GM18867 (cell line): ENCODE measurements at regions not wholly inside any gene's neighbourhood (a gene's known extent, or its start where the extent isn't known, plus 50 kb on each side); places are given as distances from the start of the nearest gene placed in this dataset.

Experiments
- ATAC-seq: cut with Tn5 transposase; IDR thresholded peaks from one replicate; pipeline ENCODE4 v1.9.1; 2021; ENCODE audit warnings: mild to moderate bottlenecking, moderate library complexity; ENCODE audit not compliant: unreplicated experiment

- ATAC-seq: peak; percentile 95
These were observed 98.0 kb upstream of the DUSP10 start for GRCh38 chr1:221839782-221840395.

GRCh38 chr1:221839321-221839720, 97.4 kb upstream of the DUSP10 start:
- peak; percentile 15 for ATAC-seq

- ATAC-seq: peak; percentile 51
These were observed 96.0 kb upstream of the DUSP10 start for GRCh38 chr1:221837896-221838295.

- no peak for ATAC-seq
These were observed 93.0 kb upstream of the DUSP10 start for GRCh38 chr1:221834698-221835513.

- ATAC-seq: no peak
These were observed 90.7 kb upstream of the DUSP10 start for GRCh38 chr1:221832617-221833016.

GRCh38 chr1:221832151-221832550, 90.3 kb upstream of the DUSP10 start:
- ATAC-seq: no peak

- ATAC-seq: no peak
These were observed 87.6 kb upstream of the DUSP10 start for GRCh38 chr1:221829327-221830015.

GRCh38 chr1:221827307-221827642, 85.4 kb upstream of the DUSP10 start:
- ATAC-seq: no peak

- ATAC-seq: no peak
These were observed 83.0 kb upstream of the DUSP10 start for GRCh38 chr1:221824909-221825308.

GRCh38 chr1:221824025-221824424, 82.1 kb upstream of the DUSP10 start:
- ATAC-seq: peak; percentile 39

- no peak for ATAC-seq
These were observed 81.7 kb upstream of the DUSP10 start for GRCh38 chr1:221823561-221823960.

- peak; percentile 77 for ATAC-seq
These were observed 81.3 kb upstream of the DUSP10 start for GRCh38 chr1:221823149-221823548.

- no peak for ATAC-seq
These were observed 80.7 kb upstream of the DUSP10 start for GRCh38 chr1:221822591-221822990.

GRCh38 chr1:221816899-221817298, 75.0 kb upstream of the DUSP10 start:
- ATAC-seq: no peak

GRCh38 chr1:221815660-221816059, 73.8 kb upstream of the DUSP10 start:
- no peak for ATAC-seq

GRCh38 chr1:221813887-221814286, 72.0 kb upstream of the DUSP10 start:
- no peak for ATAC-seq

GRCh38 chr1:221812905-221813597, 71.2 kb upstream of the DUSP10 start:
- no peak for ATAC-seq

GRCh38 chr1:221812088-221812752, 70.3 kb upstream of the DUSP10 start:
- no peak for ATAC-seq

- no peak for ATAC-seq
These were observed 68.5 kb upstream of the DUSP10 start for GRCh38 chr1:221810406-221810805.

- peak; percentile 54 for ATAC-seq
These were observed 67.5 kb upstream of the DUSP10 start for GRCh38 chr1:221809091-221810029.
